NCI-H774 (cell line): ENCODE measurements at regions not wholly inside any gene's neighbourhood (a gene's known extent, or its start where the extent isn't known, plus 50 kb on each side); places are given as distances from the start of the nearest gene placed in this dataset.
"Not testable (repeated sequence)": the region's sequence is repeated elsewhere in the genome, so short reads cannot be mapped to it uniquely, and the experiment has no call there.

ENCODE experiments used
- DNase-seq: peaks from one replicate; lab custom pipeline; 2025; lab: John Stamatoyannopoulos, UW

DNA sequence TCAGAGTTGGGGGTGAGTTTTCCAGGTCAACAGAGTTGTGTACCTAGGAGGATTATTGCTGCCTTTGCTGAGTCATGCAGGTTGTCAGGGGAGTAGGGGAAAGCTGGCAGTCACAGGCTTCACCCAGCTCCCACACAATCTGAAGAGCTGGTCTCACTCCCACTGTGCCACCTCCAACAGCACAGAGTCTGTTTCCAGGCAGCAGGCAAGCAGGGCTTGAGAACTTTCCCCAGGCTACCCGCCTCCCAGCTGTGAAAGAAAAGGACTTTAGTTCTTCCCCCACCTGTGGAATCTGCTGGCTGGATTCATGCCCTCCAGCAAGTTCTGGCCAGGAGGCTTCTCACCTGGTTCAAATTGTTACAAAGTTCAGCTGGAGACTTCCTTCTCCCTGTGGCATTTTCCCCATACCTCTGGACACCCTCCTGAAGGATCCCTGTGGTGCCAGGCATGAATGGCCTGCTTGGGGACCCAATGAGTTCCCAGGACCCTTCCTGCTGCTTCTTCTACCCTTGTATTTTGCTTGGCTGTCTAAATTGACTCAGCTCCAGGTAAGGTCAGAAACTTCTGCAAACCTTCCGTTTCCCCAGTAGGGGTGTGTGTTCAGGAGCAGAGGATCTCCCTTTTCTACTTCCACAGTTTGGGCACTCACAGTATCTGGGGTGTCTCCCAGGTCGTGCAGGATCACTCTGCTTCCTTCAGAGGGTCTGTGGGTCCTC lies 378.1 kb upstream of the MAN1A1 start:
- DNase-seq: no peak

GRCh38 chr6:119726912-119727311 lies 377.4 kb upstream of the MAN1A1 start:
- not testable (repeated sequence) for DNase-seq

GRCh38 chr6:119726086-119726485 lies 376.5 kb upstream of the MAN1A1 start:
- DNase-seq: no peak

GRCh38 chr6:119720160-119720559 lies 370.6 kb upstream of the MAN1A1 start:
- no peak for DNase-seq

DNA sequence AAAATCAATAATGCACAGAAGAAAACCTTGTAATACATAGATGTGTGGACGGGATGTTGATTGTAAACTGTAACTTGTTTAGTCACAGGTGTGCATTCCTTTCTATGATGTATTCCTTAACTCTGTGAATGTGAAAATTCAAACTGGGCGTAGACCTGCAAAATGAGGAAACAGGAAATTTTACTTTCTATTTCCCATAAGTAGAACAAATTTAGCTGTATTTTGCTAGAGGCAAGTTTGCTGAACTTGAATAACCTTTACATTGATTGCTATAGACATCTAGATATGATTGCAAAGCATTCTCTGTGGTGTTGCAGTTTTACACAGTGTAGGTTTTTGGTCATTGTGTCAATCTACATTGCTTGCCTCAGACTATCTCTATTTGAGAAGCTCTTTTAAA lies 368.4 kb upstream of the MAN1A1 start:
- no peak for DNase-seq

GRCh38 chr6:119716668-119717270 lies 367.2 kb upstream of the MAN1A1 start:
- DNase-seq: no peak

DNA sequence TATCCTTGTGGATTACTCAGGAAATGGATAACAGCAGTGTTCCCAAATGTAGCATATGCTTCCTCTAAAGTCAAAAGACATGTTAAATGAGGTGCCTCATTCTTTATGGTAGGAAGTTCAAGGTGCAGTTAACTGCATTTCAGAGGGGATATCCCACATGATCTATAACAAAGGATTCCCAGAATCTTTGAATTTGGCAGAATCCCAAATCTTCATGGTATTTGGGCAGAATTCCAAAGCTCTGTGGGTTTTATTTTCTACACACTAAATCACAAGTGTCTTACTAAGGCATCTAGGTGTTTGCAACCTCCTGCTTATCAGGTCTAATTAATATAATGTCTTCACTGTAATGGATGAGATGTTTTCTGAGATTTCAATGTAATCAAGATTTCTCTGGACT lies 364.3 kb upstream of the MAN1A1 start:
- no peak for DNase-seq

- no peak for DNase-seq
These were observed 337.1 kb upstream of the MAN1A1 start for GRCh38 chr6:119686644-119687043.

DNA sequence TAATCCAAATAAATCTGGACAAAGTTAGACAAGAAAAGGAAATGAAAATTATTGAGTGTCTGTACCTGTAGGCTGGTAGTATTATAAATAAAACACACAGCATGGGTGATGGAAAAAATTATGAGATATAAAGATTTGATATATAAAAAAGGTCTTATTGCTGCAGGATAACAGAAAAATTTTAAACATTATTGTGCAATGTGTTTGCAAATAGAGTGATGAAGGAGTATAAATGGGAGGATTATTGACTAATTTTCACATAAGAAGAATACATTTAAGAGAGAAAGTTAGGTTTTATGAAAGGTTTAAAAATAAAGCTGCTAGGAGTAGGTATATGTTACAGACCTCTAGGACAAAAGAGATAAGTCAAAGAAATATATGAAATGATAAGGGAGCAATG lies 336.7 kb upstream of the MAN1A1 start:
- DNase-seq: no peak

DNA sequence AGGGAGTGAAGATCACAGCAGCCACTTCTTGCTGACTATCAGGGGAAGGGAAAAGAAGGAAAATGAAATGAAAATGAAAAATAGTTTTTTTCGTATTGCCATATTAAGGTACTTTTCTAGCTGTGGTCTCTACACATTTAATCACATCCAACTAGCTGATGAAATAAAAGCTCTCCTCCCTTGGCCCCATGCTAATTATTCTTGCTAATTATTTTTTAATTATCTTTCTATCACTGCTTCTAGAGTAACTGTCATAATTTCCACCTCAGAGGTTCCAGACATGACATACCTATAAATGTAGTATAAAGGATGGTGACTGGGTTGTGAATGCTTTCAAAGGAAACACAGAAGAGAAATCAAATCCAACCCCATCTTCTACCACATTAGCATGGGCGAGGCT lies 334.1 kb upstream of the MAN1A1 start:
- no peak for DNase-seq

DNA sequence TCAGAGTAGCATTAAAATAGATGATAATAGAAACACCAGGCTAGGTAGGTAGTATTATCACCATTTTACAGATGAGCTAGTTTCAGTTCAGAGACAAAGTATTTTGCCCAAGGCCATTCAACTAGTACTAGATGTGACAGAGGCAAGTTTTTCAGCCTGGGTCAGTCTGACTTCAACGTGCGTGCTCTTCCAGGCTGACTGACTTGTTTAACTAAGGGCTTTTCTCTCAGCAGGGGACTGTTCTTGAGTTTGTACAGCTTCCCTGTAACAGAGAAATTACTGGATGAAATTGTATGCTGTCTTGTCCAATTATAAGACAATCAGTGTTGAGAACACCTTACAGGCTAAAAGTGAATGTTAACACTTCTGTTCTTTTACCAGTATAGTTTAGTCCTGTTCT lies 333.5 kb upstream of the MAN1A1 start:
- no peak for DNase-seq

DNA sequence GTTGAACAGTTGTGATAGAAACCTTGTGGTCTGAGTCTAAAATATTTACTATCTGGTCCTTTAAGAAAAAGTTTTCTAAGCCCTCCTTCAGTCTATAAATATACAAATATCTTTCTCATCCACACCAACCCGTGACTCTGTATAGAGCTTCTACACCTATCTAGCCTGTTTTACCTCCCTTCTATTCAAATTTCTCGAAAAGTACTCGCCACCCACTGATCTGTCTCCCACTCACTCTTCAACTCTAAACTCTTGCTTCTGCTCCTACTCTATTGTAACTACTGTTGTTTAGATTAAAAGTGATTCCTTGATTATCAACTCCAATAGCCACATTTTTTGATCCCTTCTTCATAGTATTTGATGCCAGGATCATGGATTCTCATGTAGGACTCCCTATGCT lies 329.4 kb upstream of the MAN1A1 start:
- DNase-seq: no peak

- no peak for DNase-seq
These were observed 327.8 kb upstream of the MAN1A1 start for GRCh38 chr6:119677384-119677783.

DNA sequence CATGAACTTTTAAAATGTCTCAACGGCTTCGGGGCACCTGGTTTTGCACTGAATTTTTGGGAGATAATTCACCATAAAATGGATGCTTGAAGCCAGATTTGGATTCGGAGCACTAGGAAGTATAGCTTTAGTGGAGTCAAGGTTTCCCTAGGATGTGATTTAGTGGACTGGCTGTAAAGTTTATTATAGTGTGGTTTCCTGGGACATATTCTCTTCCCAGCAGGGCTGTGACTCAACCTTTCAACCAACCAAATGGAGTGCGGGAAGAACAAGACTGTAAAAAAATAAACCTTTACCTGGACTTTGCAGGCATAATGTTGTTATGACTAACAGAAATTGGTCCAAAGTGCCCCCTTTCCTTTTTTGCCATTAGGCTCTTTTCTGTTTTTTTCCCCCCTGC lies 327.4 kb upstream of the MAN1A1 start:
- no peak for DNase-seq

- DNase-seq: no peak
These were observed 326.7 kb upstream of the MAN1A1 start for GRCh38 chr6:119676230-119676629.

DNA sequence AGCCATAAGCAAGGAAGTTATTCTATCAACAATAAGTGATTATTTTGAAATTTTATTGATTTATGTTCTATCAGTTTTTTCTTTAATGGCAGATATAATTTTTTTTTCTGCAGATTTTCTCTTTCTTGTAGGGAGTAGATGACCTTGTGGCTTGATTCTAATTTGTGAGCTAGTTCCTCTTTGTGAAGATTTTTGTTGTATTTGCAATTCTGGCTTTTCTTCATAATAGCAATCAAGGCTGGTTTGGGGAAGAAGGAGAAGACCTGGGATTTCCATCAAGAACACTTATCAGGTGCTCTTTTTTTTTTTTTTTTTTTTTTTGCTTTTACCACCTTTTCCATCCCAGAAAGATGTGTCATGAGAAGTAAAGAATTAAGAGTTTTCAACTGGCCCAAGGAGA lies 324.2 kb upstream of the MAN1A1 start:
- no peak for DNase-seq

DNA sequence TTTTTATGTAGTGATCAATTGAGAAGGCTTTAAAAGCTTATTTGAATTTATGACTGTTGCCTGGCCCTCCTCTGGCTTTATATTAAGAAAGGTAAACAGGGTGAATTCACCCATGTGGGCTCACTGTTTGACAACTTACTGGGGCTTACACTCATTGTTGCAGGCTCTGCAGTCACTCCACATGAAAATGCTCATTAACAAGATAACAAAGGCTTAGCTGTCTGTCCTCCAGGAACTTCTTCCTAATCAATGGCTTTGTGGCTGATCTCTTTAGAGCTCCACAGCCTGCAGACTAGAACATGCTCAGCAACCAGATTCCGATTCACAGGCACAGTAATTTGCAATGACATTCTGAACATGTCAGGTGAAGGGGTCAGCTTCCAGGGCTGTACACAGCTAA lies 323.2 kb upstream of the MAN1A1 start:
- DNase-seq: no peak

- no peak for DNase-seq
These were observed 321.5 kb upstream of the MAN1A1 start for GRCh38 chr6:119671105-119671504.

DNA sequence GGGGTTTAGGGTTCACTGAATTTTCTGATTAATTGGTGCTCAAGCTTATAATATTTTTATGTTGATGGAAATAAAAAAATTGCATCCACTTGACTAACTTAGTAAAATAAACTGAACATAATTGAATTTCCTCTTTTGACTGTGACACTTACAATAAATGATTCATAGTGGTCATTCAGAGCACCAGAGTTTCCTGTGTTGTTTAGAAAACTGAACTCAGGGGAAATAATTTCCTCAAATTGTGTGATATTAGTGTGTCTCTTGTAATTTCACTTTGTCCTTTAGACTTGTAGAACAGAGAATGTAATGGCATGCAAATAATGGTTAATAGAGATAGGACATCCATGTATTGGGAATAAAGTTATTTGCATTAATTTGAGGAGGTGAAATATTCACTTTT lies 319.7 kb upstream of the MAN1A1 start:
- DNase-seq: no peak

DNA sequence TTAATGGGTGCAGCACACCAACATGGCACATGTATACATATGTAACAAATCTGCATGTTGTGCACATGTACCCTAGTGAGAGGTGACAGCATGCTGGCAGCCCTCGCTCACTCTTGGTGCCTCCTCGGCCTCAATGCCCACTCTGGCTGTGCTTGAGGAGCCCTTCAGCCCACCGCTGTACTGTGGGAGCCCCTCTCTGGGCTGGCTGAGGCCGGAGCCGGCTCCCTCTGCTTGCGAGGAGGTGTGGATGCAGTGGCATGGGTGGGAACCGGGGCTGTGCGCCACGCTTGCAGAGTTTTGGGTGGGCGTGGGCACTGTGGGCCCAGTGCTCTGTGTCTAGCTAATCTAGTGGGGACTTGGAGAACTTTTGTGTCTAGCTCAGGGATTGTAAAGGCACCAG lies 315.9 kb upstream of the MAN1A1 start:
- not testable (repeated sequence) for DNase-seq

GRCh38 chr6:119661628-119662027 lies 312.1 kb upstream of the MAN1A1 start:
- no peak for DNase-seq

DNA sequence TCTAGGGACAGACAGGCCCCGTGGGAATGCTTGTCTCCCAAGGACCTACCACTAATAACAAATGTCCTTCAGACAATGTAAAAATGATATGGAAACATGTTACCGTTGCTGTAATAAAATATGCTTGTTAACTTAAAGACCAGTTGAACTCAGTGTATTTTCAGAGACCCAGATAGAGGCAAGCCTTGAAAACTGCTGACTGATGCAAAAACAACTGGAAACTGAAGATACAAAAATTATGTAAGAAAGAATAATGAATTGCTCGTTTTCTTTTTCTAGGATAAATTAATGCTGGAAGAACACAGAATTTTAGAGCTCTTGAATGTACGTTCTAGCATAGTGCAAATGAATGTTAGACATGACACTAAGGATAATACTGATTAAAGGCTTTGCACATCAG lies 311.5 kb upstream of the MAN1A1 start:
- no peak for DNase-seq

DNA sequence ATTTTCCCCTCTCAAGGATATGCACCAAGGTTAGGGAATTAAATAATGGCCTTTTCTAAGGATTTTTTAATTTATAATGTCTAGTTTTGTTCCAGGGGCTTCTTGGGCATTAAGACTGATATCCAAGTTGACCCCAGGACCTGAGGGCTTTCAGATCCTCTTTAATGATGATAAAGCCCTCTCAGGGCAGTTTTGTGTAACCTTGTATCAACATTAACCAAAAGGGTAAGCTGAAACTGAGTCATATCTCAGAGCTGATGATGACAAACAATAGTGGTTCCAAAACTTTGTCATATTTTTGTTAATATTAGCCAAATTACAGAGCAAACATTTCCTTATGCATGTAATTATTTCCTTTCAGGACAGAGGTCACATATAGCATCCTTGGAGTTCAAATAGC lies 309.4 kb upstream of the MAN1A1 start:
- DNase-seq: no peak

- DNase-seq: no peak
These were observed 305.6 kb upstream of the MAN1A1 start for GRCh38 chr6:119655124-119655523.
